ENCODE measurements at regions not wholly inside any gene's neighbourhood (a gene's known extent, or its start where the extent isn't known, plus 50 kb on each side); places are given as distances from the start of the nearest gene placed in this dataset.

DNA sequence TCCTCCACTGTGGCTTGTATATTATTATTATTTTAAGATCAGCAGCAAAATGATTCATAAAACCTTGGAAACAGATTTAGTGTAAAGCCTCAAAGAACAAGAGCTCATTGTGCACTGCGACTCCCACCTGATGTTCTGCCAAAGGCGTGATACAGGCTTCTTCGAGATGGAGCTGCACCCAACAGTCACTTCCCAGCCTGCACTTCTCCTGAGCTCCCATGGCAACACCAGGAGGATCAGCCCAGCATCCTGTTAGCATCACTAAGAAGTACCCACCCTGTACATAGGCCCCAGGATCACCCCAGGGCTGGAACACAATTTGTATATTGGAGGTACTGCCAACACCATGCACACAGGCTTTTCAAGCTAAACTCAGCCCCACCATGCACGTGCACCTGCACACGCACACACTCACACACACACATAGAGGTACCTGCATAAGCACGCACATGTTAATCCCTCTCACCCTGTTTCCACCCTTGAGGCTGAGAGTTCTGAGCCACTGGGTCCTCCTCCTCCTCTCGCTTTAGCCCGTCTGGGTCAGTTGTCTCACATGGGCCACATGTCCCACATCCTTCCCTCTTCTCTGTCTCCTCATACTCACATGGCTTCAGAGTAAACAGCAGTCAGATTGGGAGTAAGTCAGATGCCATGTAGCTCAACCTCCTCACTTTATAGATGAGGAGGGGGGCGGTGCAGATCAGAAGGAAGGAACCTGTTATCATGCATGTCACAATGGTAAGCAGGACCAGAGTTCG is 281.9 kb upstream of the POU3F1 start:
- H3K4me2 ChIP-seq: no peak overlapping the region
- H3K4me1 ChIP-seq (ENCODE audit: insufficient read depth): no peaks in the 10 kb centered on the region
- no peak overlapping the region for H2AFZ ChIP-seq
- no peak overlapping the region for H3K4me3 ChIP-seq
- Mint-ChIP-seq H3K4me1 (peaks cover 5% of the 10 kb centered on the region; the same call in 1 of the 3 replicates), H3K27ac (no peak overlapping the region), H3K4me3 (no peak overlapping the region), H3K9me3 (no peaks in the 10 kb centered on the region), H3K27me3 (ENCODE audit: insufficient read depth, low read depth, poor library complexity) (peaks cover 3% of the 10 kb centered on the region), H3K36me3 (ENCODE audit: low read depth) (0 out of 3 replicates have a peak, but pooled peaks cover 2% of the 10 kb centered on the region)
- peaks cover 18% of the 10 kb centered on the region; the same call in 1 of the 2 replicates for H3K9me2 ChIP-seq (ENCODE audit: insufficient read depth)
- no peaks in the 10 kb centered on the region for H3K27me3 ChIP-seq (ENCODE audit: insufficient read depth)
- no peak overlapping the region for H3K27ac ChIP-seq (ENCODE audit: low read depth)
- TF ChIP-seq EZH2phosphoT487 (IDR thresholded peaks at IDR 0.05; ENCODE audit: unreplicated experiment) (no peak), POLR2AphosphoS5 (IDR thresholded peaks at IDR 0.05; ENCODE audit: low read depth) (no peak), ZNF114 (CRISPR knock-in tag; IDR thresholded peaks at IDR 0.05) (no peak)
- TF ChIP-seq, protein P1, sequence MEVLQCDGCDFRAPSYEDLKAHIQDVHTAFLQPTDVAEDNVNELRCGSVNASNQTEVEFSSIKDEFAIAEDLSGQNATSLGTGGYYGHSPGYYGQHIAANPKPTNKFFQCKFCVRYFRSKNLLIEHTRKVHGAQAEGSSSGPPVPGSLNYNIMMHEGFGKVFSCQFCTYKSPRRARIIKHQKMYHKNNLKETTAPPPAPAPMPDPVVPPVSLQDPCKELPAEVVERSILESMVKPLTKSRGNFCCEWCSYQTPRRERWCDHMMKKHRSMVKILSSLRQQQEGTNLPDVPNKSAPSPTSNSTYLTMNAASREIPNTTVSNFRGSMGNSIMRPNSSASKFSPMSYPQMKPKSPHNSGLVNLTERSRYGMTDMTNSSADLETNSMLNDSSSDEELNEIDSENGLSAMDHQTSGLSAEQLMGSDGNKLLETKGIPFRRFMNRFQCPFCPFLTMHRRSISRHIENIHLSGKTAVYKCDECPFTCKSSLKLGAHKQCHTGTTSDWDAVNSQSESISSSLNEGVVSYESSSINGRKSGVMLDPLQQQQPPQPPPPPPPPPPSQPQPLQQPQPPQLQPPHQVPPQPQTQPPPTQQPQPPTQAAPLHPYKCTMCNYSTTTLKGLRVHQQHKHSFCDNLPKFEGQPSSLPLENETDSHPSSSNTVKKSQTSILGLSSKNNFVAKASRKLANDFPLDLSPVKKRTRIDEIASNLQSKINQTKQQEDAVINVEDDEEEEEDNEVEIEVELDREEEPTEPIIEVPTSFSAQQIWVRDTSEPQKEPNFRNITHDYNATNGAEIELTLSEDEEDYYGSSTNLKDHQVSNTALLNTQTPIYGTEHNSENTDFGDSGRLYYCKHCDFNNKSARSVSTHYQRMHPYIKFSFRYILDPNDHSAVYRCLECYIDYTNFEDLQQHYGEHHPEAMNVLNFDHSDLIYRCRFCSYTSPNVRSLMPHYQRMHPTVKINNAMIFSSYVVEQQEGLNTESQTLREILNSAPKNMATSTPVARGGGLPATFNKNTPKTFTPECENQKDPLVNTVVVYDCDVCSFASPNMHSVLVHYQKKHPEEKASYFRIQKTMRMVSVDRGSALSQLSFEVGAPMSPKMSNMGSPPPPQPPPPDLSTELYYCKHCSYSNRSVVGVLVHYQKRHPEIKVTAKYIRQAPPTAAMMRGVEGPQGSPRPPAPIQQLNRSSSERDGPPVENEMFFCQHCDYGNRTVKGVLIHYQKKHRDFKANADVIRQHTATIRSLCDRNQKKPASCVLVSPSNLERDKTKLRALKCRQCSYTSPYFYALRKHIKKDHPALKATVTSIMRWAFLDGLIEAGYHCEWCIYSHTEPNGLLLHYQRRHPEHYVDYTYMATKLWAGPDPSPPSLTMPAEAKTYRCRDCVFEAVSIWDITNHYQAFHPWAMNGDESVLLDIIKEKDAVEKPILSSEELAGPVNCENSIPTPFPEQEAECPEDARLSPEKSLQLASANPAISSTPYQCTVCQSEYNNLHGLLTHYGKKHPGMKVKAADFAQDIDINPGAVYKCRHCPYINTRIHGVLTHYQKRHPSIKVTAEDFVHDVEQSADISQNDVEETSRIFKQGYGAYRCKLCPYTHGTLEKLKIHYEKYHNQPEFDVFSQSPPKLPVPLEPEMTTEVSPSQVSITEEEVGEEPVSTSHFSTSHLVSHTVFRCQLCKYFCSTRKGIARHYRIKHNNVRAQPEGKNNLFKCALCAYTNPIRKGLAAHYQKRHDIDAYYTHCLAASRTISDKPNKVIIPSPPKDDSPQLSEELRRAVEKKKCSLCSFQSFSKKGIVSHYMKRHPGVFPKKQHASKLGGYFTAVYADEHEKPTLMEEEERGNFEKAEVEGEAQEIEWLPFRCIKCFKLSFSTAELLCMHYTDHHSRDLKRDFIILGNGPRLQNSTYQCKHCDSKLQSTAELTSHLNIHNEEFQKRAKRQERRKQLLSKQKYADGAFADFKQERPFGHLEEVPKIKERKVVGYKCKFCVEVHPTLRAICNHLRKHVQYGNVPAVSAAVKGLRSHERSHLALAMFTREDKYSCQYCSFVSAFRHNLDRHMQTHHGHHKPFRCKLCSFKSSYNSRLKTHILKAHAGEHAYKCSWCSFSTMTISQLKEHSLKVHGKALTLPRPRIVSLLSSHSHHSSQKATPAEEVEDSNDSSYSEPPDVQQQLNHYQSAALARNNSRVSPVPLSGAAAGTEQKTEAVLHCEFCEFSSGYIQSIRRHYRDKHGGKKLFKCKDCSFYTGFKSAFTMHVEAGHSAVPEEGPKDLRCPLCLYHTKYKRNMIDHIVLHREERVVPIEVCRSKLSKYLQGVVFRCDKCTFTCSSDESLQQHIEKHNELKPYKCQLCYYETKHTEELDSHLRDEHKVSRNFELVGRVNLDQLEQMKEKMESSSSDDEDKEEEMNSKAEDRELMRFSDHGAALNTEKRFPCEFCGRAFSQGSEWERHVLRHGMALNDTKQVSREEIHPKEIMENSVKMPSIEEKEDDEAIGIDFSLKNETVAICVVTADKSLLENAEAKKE (CRISPR knock-in tag; IDR thresholded peaks at IDR 0.05): no peak
- TF ChIP-seq, protein P2, sequence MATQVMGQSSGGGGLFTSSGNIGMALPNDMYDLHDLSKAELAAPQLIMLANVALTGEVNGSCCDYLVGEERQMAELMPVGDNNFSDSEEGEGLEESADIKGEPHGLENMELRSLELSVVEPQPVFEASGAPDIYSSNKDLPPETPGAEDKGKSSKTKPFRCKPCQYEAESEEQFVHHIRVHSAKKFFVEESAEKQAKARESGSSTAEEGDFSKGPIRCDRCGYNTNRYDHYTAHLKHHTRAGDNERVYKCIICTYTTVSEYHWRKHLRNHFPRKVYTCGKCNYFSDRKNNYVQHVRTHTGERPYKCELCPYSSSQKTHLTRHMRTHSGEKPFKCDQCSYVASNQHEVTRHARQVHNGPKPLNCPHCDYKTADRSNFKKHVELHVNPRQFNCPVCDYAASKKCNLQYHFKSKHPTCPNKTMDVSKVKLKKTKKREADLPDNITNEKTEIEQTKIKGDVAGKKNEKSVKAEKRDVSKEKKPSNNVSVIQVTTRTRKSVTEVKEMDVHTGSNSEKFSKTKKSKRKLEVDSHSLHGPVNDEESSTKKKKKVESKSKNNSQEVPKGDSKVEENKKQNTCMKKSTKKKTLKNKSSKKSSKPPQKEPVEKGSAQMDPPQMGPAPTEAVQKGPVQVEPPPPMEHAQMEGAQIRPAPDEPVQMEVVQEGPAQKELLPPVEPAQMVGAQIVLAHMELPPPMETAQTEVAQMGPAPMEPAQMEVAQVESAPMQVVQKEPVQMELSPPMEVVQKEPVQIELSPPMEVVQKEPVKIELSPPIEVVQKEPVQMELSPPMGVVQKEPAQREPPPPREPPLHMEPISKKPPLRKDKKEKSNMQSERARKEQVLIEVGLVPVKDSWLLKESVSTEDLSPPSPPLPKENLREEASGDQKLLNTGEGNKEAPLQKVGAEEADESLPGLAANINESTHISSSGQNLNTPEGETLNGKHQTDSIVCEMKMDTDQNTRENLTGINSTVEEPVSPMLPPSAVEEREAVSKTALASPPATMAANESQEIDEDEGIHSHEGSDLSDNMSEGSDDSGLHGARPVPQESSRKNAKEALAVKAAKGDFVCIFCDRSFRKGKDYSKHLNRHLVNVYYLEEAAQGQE (IDR thresholded peaks at IDR 0.05; ENCODE audit: unreplicated experiment): no peak
- TF ChIP-seq, protein P3, sequence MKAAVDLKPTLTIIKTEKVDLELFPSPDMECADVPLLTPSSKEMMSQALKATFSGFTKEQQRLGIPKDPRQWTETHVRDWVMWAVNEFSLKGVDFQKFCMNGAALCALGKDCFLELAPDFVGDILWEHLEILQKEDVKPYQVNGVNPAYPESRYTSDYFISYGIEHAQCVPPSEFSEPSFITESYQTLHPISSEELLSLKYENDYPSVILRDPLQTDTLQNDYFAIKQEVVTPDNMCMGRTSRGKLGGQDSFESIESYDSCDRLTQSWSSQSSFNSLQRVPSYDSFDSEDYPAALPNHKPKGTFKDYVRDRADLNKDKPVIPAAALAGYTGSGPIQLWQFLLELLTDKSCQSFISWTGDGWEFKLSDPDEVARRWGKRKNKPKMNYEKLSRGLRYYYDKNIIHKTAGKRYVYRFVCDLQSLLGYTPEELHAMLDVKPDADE (IDR thresholded peaks at IDR 0.05): no peak
- no peaks in the 10 kb centered on the region for H3K79me2 ChIP-seq (replicated peaks; ENCODE audit: insufficient read depth)
- no peaks in the 10 kb centered on the region for H3F3A ChIP-seq (replicated peaks; ENCODE audit: low read depth)
- no peaks in the 10 kb centered on the region for H3K36me3 ChIP-seq (ENCODE audit: insufficient read depth)
- no peak for DNase-seq (ENCODE audit: low spot score)
- no peak for ATAC-seq
- H4K20me1 ChIP-seq (replicated peaks; ENCODE audit: insufficient read depth): no peaks in the 10 kb centered on the region

Measured in GM23338 (cell line).